ENCODE measurements at regions not wholly inside any gene's neighbourhood (a gene's known extent, or its start where the extent isn't known, plus 50 kb on each side); places are given as distances from the start of the nearest gene placed in this dataset.
"Not testable (repeated sequence)": the region's sequence is repeated elsewhere in the genome, so short reads cannot be mapped to it uniquely, and the experiment has no call there.

GRCh38 chr4:125760956-125761355 lies 446.2 kb downstream of the FAT4 start:
- no peak for DNase-seq

DNA sequence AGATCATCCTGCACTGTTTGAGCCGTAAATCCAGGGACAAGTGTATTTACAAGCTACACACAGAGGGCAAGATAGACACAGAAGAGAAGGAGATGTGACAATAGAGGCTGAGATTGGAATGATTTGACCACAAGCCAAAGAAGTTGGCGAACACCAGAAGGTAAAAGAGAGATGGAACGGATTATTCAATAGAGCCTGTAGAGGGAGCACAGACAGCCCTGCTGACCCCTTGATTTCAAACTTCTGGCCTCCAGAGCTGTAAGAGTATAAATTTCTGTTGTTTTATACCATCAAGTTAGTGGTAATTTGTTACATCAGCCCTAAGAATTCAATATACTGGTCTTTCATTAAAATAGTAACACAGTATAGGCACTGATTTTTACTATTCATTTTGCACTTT lies 447.8 kb downstream of the FAT4 start:
- no peak for DNase-seq

DNA sequence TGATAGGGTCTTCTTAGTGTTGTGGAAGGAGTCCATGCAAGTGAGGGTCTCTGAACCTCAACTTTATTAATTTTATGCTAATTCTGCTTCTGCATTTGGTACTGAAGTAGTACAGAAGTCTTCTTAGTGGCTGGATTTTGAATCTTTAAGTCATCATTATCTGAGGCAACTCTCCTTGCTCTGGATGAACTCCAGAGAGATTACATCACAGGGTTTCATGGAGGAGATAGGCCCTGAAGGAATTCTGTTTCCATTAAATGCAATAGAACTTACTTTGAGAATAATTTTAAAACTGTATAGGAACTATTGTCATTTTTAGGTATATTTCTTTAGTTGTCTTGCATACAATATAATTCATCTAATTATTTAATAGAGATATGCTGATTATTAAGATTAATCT lies 451.2 kb downstream of the FAT4 start:
- DNase-seq = no peak

- no peak for DNase-seq
Observed at GRCh38 chr4:125770814-125771398, 456.2 kb downstream of the FAT4 start.

DNA sequence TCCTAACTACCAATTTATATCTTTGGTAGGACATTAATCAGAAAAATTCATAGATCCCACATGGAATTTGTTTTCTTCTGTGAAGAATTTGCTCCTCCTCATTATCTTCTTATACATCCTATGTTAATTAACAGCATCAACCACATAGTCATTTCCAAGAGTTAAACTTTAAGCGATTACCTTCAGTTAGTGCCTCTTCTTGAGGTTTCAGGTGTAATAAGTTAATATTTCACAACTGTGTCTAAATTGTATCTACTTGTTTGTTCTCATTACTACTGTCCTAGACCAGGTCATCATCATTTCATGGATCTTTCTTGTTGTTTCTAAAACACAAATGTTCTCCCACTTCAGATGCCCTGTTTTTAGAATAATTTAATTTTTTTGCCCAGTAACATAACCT lies 457.9 kb downstream of the FAT4 start:
- DNase-seq = no peak

DNA sequence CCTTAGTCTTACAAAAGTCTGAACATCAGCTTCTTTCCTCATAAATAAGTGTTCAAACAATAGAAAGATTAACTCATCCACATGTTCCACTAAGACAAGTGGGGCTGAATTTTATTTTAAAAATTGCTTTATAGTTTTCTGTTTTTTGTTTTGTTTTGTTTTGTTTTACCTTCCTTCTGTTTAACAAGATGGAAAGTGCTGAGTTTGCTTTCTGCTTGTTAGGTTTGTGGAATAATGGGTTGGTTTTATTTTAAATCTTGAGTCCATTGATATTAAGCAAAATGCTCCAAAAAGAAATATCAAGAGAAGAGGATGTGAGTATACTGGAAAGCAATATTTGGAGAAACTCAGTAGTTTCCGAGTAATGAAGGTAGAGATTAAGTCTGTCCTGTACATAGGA lies 458.7 kb downstream of the FAT4 start:
- DNase-seq = no peak

GRCh38 chr4:125773931-125774330 lies 459.2 kb downstream of the FAT4 start:
- DNase-seq = no peak

DNA sequence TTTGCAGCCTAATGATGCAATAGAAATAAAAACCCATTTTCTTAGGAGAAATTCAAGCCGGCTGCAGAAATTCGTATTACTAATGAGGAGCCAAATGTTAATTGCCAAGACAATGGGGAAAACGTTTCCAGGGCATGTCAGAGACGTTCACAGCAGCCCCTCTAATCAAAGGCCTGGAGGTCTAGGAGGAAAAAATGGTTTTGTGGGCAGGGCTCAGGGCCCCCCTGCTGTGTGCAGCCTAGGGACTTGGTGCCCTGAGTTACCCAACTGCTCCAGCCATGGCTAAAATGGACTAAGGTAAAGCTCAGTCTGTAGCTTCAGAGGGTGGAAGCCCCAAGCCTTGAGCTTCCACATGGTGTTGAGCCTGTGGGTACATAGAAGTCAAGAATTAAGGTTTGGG lies 461.4 kb downstream of the FAT4 start:
- no peak for DNase-seq

DNA sequence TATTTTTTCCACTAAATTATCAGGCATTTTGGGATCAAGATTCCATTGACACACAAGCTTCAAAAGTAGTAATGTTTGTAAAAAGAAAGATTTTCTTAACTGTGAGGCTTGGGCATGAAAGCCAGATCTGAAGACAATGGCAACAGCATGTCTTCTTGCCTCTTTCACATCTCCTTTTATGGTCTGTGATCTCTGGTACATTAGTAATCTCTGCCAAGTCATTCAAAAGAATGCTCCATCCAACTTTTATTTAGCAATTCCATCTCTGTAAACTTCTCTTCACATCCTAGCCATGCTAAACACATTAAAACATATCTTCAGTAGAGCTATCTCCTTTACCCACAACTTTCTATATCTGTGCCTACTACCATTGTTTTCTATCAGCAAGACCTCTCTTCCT lies 465.4 kb downstream of the FAT4 start:
- DNase-seq = no peak

- no peak for DNase-seq
Observed at GRCh38 chr4:125780747-125781146, 466.0 kb downstream of the FAT4 start.

- DNase-seq = no peak
Observed at GRCh38 chr4:125781651-125782050, 466.9 kb downstream of the FAT4 start.

DNA sequence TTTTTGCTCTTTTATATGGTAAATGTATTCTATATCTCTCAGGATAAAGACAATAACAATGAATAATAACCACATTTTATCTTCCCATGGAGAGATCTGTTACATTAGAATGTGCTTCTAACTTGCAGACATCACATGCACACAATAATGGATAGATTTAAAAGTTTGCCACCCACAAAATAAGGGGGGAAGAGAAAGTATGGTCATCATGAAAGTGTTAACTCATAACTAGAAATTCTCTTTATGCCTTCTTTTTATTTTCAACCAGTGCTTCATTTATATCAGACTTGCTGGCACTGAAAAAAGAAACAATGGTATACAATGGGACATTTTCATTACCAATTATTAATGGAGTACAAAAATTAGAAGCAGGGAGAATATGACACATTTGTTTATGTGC lies 470.0 kb downstream of the FAT4 start:
- DNase-seq = no peak

DNA sequence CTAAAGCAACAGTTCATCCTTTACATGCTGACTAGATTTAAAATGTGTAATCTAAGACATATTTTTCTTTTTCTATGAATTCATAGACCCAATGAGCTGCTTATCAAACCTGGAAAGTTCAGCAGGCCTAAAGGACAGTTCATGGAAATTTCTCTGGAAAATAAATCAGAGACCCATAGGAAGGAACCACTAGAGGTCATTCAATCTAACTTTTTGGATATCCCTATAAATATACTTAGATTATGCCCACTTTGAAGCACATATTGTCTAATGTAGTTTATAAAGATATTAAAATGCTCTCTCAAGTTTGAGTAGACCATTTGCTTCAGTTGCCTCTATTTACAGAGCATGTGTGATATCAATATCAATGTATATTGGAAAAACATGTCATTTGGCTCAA lies 473.0 kb downstream of the FAT4 start:
- no peak for DNase-seq

DNA sequence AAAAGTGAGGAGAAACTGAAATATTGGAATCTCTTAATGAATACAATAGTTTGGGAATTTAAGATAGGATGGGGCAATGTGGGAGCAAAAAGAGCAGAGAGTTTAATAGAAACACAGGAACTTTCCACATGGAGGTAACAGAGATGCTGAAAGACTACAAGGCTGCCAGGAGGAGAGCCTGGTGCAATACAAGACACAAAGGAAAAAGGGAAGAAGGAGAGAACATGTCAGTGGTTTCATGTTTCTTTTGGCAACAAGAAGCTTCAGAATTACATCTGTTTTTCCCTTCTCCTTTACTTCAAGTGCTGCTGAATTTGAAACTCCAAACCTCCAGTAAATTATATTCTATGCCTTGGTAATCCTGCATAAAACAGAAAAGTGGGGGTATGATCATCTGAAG lies 474.3 kb downstream of the FAT4 start:
- DNase-seq = no peak

GRCh38 chr4:125791896-125792295 lies 477.1 kb downstream of the FAT4 start:
- no peak for DNase-seq

- DNase-seq = no peak
Observed at GRCh38 chr4:125794989-125795388, 480.2 kb downstream of the FAT4 start.

DNA sequence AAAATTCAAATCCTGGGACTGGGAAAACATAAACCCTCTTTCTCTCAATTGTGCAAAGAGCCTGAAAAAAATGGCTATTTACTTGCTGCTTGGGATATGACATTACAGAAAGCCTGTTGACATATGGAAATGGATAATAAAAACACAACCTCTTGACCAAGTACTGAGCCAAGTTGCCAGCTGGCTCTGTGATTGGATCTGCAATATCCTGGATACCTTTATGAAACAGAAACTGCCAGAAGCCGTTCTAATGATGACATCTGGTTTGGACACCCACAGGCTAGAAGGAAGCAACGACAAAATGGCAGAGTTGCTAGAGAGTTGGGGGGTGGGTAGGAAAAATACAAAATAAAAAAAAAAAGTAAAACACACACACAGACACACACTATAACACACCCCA lies 481.4 kb downstream of the FAT4 start:
- DNase-seq = no peak

DNA sequence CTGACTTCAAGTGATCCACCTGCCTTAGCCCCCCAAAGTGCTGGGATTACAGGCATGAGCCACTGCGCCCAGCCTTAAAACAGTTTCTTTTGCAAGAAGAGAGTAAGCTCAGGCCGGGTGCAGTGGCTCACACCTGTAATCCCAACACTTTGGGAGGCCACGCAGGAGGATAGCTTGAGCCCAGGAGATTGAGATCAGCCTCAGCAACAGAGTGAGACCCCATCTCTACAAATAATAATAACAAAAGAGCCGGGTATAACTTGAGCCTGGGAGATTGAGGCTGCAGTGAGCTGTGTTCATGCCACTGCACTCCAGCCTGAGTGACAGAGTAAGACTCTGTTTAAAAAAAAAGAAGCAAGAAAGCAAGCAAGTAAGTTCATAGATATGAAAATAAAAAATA lies 482.9 kb downstream of the FAT4 start:
- DNase-seq = not testable (repeated sequence)

- DNase-seq = no peak
Observed at GRCh38 chr4:125801373-125801772, 486.6 kb downstream of the FAT4 start.

- DNase-seq = no peak
Observed at GRCh38 chr4:125801924-125802323, 487.2 kb downstream of the FAT4 start.

- no peak for DNase-seq
Observed at GRCh38 chr4:125808022-125808421, 493.3 kb downstream of the FAT4 start.

- DNase-seq = no peak
Observed at GRCh38 chr4:125808570-125808969, 493.8 kb downstream of the FAT4 start.

- no peak for DNase-seq
Observed at GRCh38 chr4:125811892-125812291, 497.1 kb downstream of the FAT4 start.

DNA sequence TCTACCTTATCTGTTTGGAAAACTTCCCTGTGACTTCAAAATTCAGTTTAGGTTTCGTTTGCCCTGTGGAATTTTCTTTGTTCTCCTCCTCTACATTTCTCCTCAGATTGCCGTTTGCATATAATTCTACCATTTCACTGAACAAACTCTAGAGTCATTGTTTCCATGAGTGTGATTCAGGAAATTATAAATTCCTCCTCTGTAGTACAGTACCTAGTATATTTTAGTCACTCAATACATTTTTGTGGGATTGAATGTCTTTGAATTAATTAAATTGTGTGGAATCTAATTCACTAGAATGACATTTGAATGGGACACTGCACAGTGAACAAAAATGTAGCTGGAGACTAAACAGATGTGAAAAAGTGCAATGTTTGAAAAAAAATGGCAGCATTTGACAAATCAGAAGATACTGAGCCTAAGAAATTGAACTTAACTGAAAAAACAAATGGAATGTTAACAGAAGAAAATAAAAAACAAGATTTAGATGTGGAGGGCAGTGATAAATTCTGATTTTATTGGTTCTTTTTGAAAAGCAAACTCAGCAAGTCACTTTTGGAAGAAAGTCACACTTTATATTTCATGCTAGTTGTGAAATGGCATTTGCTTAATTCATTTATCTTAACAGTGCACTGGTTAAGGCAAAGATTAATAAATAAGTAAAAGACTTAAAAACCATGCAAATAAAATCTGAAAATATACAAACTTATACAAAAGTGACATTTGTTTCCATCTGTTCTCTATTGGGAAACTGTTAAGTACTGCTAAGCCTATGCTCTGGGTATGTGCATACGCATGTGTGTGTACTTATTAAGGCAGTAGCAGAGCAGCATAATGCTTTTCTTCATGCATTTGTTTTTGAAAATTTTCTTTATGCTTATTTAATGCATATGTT lies 512.3 kb downstream of the FAT4 start:
- DNase-seq = no peak

DNA sequence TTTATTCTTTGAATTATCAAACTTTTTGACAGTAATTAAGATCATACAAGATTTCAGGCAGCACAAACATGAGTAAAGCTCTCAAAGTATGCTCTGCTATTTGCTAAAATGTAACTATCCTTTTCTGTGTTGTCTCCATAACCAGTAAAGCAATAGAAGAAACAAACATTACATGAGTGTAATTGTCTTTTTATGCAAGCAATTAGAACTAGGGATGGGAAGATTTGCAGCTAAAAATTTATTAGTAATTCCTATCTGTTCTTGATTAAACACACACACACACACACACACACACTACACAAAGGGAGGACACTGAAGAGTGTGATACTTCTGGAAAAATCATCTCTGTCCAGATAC lies 512.9 kb downstream of the FAT4 start:
- DNase-seq = no peak

All from T-helper 2 cell (primary cell).